ENCODE measurements at regions not wholly inside any gene's neighbourhood (a gene's known extent, or its start where the extent isn't known, plus 50 kb on each side); places are given as distances from the start of the nearest gene placed in this dataset.

- CTCF ChIA-PET, result no interaction called here
- Histone ChIP-seq H4K20me1 (ENCODE audit: insufficient read depth) (no peaks in the 10 kb centered on the region), H3K9ac (ENCODE audit: low read length) (no peak overlapping the region), H2AFZ (ENCODE audit: low read depth, low read length, poor library complexity, severe bottlenecking) (peak overlapping the region; percentile 45), H3K4me2 (ENCODE audit: low read length) (no peak overlapping the region), H3K36me3 (ENCODE audit: control insufficient read depth in 1 of 2, insufficient read depth in 2 of 2, low read length in 2 of 2) (no peaks in the 10 kb centered on the region), H3K4me1 (ENCODE audit: control insufficient read depth in 1 of 2, insufficient read depth in 2 of 2, low read length in 2 of 2) (peaks cover 12 to 19% of the 10 kb centered on the region in 2 experiments; a peak in 3 of 4 replicates), H3K27ac (ENCODE audit: low read depth, low read length) (no peak overlapping the region), H3K9me2 (ENCODE audit: insufficient read depth) (no peaks in the 10 kb centered on the region), H3K27me3 (ENCODE audit: insufficient read depth, low read length) (no peaks in the 10 kb centered on the region), H3K9me3 (ENCODE audit: control insufficient read depth in 1 of 2, insufficient read depth in 1 of 2, low read depth in 1 of 2, low read length in 2 of 2) (no peaks in the 10 kb centered on the region), H3K4me3 (replicated peaks in 1 of 2; ENCODE audit: low read depth in 1 of 2, low read length in 2 of 2) (no peak overlapping the region), H3K79me2 (ENCODE audit: insufficient read depth, low read length) (no peaks in the 10 kb centered on the region)
- DNase-seq (ENCODE audit: low read depth, low spot score) (no peak), ATAC-seq (no peak)
- intact Hi-C loops (cut with micrococcal nuclease), result no loop called here
- TF ChIP-seq SP1 (IDR thresholded peaks at IDR 0.05; ENCODE audit: low read depth) (no peak), ZBTB33 (IDR thresholded peaks at IDR 0.05; ENCODE audit: extremely low read depth, insufficient replicate concordance, low read length) (no peak), ATF3 (IDR thresholded peaks at IDR 0.05) (no peak)
- BruUV-seq (replicated peaks), result no TSS peak
- POLR2A ChIA-PET, result no interaction called here
- RAD21 ChIA-PET (ENCODE audit: low non-redundant PET in 1 of 2, low total read pairs in 2 of 2, uncharacterized antibody in 2 of 2, unreplicated experiment in 2 of 2), result no interaction called here
These were observed 51.7 kb upstream of the CHD2 start for GRCh38 chr15:92848464-92848851.

- Histone ChIP-seq H3K79me2 (ENCODE audit: insufficient read depth, low read length) (no peaks in the 10 kb centered on the region), H3K27me3 (ENCODE audit: insufficient read depth, low read length) (no peaks in the 10 kb centered on the region), H3K36me3 (ENCODE audit: control insufficient read depth in 1 of 2, insufficient read depth in 2 of 2, low read length in 2 of 2) (no peaks in the 10 kb centered on the region), H3K9me2 (ENCODE audit: insufficient read depth) (no peaks in the 10 kb centered on the region), H3K9ac (ENCODE audit: low read length) (no peak overlapping the region), H2AFZ (ENCODE audit: low read depth, low read length, poor library complexity, severe bottlenecking) (no peak overlapping the region), H3K27ac (ENCODE audit: low read depth, low read length) (no peak overlapping the region), H4K20me1 (ENCODE audit: insufficient read depth) (no peaks in the 10 kb centered on the region), H3K9me3 (ENCODE audit: control insufficient read depth in 1 of 2, insufficient read depth in 1 of 2, low read depth in 1 of 2, low read length in 2 of 2) (no peaks in the 10 kb centered on the region), H3K4me3 (replicated peaks in 1 of 2; ENCODE audit: low read depth in 1 of 2, low read length in 2 of 2) (no peak overlapping the region), H3K4me2 (ENCODE audit: low read length) (no peak overlapping the region), H3K4me1 (ENCODE audit: control insufficient read depth in 1 of 2, insufficient read depth in 2 of 2, low read length in 2 of 2) (peaks cover 12 to 19% of the 10 kb centered on the region in 2 experiments; a peak in 3 of 4 replicates)
- ATAC-seq (no peak), DNase-seq (ENCODE audit: low read depth, low spot score) (no peak)
- ChIA-PET RAD21 (ENCODE audit: low non-redundant PET in 1 of 2, low total read pairs in 2 of 2, uncharacterized antibody in 2 of 2, unreplicated experiment in 2 of 2) (no interaction called here), CTCF (no interaction called here), POLR2A (no interaction called here)
- intact Hi-C loops (cut with micrococcal nuclease), result no loop called here
- BruUV-seq (replicated peaks), result no TSS peak
- TF ChIP-seq EZH2 (IDR thresholded peaks at IDR 0.05) (no peak), SP1 (IDR thresholded peaks at IDR 0.05; ENCODE audit: low read depth) (no peak), POLR2AphosphoS5 (IDR thresholded peaks at IDR 0.05; ENCODE audit: low read depth, low read length) (no peak), ELF1 (IDR thresholded peaks at IDR 0.05; ENCODE audit: borderline replicate concordance, low read depth) (no peak), CTCF (IDR thresholded peaks at IDR 0.05 in 2 of 3, conservative IDR thresholded peaks at IDR 0.05 in 1 of 3; ENCODE audit: borderline replicate concordance in 1 of 3, insufficient read depth in 1 of 3, low read depth in 2 of 3, low read length in 2 of 3) (no peak), EZH2phosphoT487 (IDR thresholded peaks at IDR 0.05; ENCODE audit: borderline replicate concordance) (no peak), POLR2A (IDR thresholded peaks at IDR 0.05; ENCODE audit: borderline replicate concordance, extremely low read depth, insufficient read depth, insufficient read length) (no peak), YY1 (IDR thresholded peaks at IDR 0.05; ENCODE audit: extremely low read depth, insufficient replicate concordance, low read depth, low read length) (no peak), CBX3 (IDR thresholded peaks at IDR 0.05; ENCODE audit: low read depth) (no peak), ZBTB33 (IDR thresholded peaks at IDR 0.05; ENCODE audit: extremely low read depth, insufficient replicate concordance, low read length) (no peak)
These were observed 51.1 kb upstream of the CHD2 start for GRCh38 chr15:92848852-92849598.

All from HCT116 (cell line).